Effector CD4-positive, alpha-beta T cell (primary cell): ENCODE measurements at regions not wholly inside any gene's neighbourhood (a gene's known extent, or its start where the extent isn't known, plus 50 kb on each side); places are given as distances from the start of the nearest gene placed in this dataset.
"Not testable (repeated sequence)": the region's sequence is repeated elsewhere in the genome, so short reads cannot be mapped to it uniquely, and the experiment has no call there.

Experiments
- DNase-seq: peaks from one replicate; pipeline ENCODE4 v3.0.0-alpha.2; 2020

- DNase-seq, result no peak
Measured at GRCh38 chr22:27104449-27104848, 447.1 kb downstream of the MIAT start.

- no peak for DNase-seq
Measured at GRCh38 chr22:27105142-27106025, 448.0 kb downstream of the MIAT start.

- no peak for DNase-seq
Measured at GRCh38 chr22:27106985-27107384, 449.6 kb downstream of the MIAT start.

GRCh38 chr22:27107386-27107785, 450.0 kb downstream of the MIAT start:
- no peak for DNase-seq

- no peak for DNase-seq
Measured at GRCh38 chr22:27107824-27108223, 450.4 kb downstream of the MIAT start.

- no peak for DNase-seq
Measured at GRCh38 chr22:27108425-27109114, 451.2 kb downstream of the MIAT start.

- DNase-seq, result not testable (repeated sequence)
Measured at GRCh38 chr22:27109406-27109805, 452.0 kb downstream of the MIAT start.

- DNase-seq, result no peak
Measured at GRCh38 chr22:27110665-27111451, 453.5 kb downstream of the MIAT start.

- no peak for DNase-seq
Measured at GRCh38 chr22:27111796-27112672, 454.6 kb downstream of the MIAT start.

- no peak for DNase-seq
Measured at GRCh38 chr22:27113211-27113635, 455.8 kb downstream of the MIAT start.

GRCh38 chr22:27113641-27114040, 456.3 kb downstream of the MIAT start:
- DNase-seq, result no peak

- no peak for DNase-seq
Measured at GRCh38 chr22:27114186-27114585, 456.8 kb downstream of the MIAT start.

GRCh38 chr22:27115410-27115809, 458.0 kb downstream of the MIAT start:
- no peak for DNase-seq

- DNase-seq, result no peak
Measured at GRCh38 chr22:27115816-27116256, 458.4 kb downstream of the MIAT start.

GRCh38 chr22:27116312-27117086, 459.1 kb downstream of the MIAT start:
- no peak for DNase-seq

GRCh38 chr22:27120036-27120435, 462.6 kb downstream of the MIAT start:
- no peak for DNase-seq

- no peak for DNase-seq
Measured at GRCh38 chr22:27122574-27122973, 465.2 kb downstream of the MIAT start.

- no peak for DNase-seq
Measured at GRCh38 chr22:27123880-27124279, 466.5 kb downstream of the MIAT start.

GRCh38 chr22:27124351-27124966, 467.1 kb downstream of the MIAT start:
- DNase-seq, result no peak

- no peak for DNase-seq
Measured at GRCh38 chr22:27125539-27125938, 468.2 kb downstream of the MIAT start.

GRCh38 chr22:27127911-27128310, 470.5 kb downstream of the MIAT start:
- DNase-seq, result no peak
